K562 (cell line): ENCODE measurements at regions not wholly inside any gene's neighbourhood (a gene's known extent, or its start where the extent isn't known, plus 50 kb on each side); places are given as distances from the start of the nearest gene placed in this dataset.

ENCODE experiments used
- ARID2 ChIP-seq: fragments of 450-650 bp; IDR thresholded peaks from 2 replicates; pipeline ENCODE4 v1.6.1; 2017; ENCODE audit warnings: antibody characterized with exemption, mild to moderate bottlenecking
- CHD7 ChIP-seq: fragments of 200-600 bp; sonication (generic); IDR thresholded peaks from one replicate; pipeline ENCODE4 v1.6.1; 2012; ENCODE audit warnings: mild to moderate bottlenecking, low read depth, low read length, inconsistent platforms
- CREBBP ChIP-seq: IDR thresholded peaks from one replicate; pipeline ENCODE4 v1.6.1; 2012; ENCODE audit warnings: low read depth, mild to moderate bottlenecking, control low read depth, inconsistent platforms, low read length
- GATAD2B ChIP-seq: fragments of 450-650 bp; IDR thresholded peaks from 2 replicates; pipeline ENCODE4 v1.6.1; 2017; ENCODE audit warnings: mild to moderate bottlenecking, borderline replicate concordance
- MBD2 ChIP-seq: sonication (generic); IDR thresholded peaks from 2 replicates; pipeline ENCODE4 v1.6.1; 2016; ENCODE audit warnings: low read depth, borderline replicate concordance
- MTA3 ChIP-seq: fragments of 450-650 bp; formaldehyde crosslinking; IDR thresholded peaks from 2 replicates; pipeline ENCODE4 v1.6.1; 2017; ENCODE audit warnings: mild to moderate bottlenecking, borderline replicate concordance
- NCOA1 ChIP-seq: fragments of 450-650 bp; IDR thresholded peaks from 2 replicates; pipeline ENCODE4 v1.6.1; 2016; ENCODE audit warnings: low read depth
- NR2C2 ChIP-seq, 2 experiments: fragments of 200-800 bp in 1 of 2; sonication (Bioruptor generic) in 1 of 2; sonication (generic) in 1 of 2; formaldehyde crosslinking in 1 of 2; IDR thresholded peaks; 2 replicates each; pipeline versions ENCODE4 v1.6.1 to v1.8.0; 2016 to 2022; ENCODE audit warnings: mild to moderate bottlenecking in 1 of 2, missing compliant biosample characterization in 1 of 2, missing genetic modification characterization in 1 of 2, missing genetic modification reagents in 1 of 2
- RBM14 ChIP-seq: fragments of 200-400 bp; formaldehyde crosslinking; IDR thresholded peaks from 2 replicates; pipeline ENCODE4 v1.6.1; 2018; ENCODE audit warnings: low read depth, mild to moderate bottlenecking, low read length, moderate library complexity, borderline replicate concordance; ENCODE audit not compliant: insufficient read depth
- XRCC3 ChIP-seq: fragments of 450-650 bp; IDR thresholded peaks from 2 replicates; pipeline ENCODE4 v1.6.1; 2017; ENCODE audit warnings: mild to moderate bottlenecking, moderate library complexity
- XRCC5 ChIP-seq: fragments of 200-400 bp; formaldehyde crosslinking; IDR thresholded peaks from 2 replicates; pipeline ENCODE4 v1.6.1; 2017; ENCODE audit warnings: low read depth, mild to moderate bottlenecking, low read length
- ZNF253 ChIP-seq: fragments of 250-450 bp; sonication (Bioruptor Pico); conservative IDR thresholded peaks from 2 replicates; pipeline ENCODE4 v1.6.1; 2021; ENCODE audit warnings: mild to moderate bottlenecking
- ZNF740 ChIP-seq, 3 experiments: fragments of 200-800 bp in 1 of 3; sonication (Bioruptor generic) in 1 of 3; sonication (generic) in 1 of 3; formaldehyde crosslinking in 1 of 3; IDR thresholded peaks; 2 replicates each; pipeline versions ENCODE4 v1.6.1 to v1.8.0; 2016 to 2022; ENCODE audit warnings: mild to moderate bottlenecking in 2 of 3, missing compliant biosample characterization in 2 of 3, missing genetic modification characterization in 2 of 3, missing genetic modification reagents in 1 of 3
- ZNF77 ChIP-seq: fragments of 250-450 bp; sonication (Bioruptor Pico); IDR thresholded peaks from 2 replicates; pipeline ENCODE4 v1.5.0; 2020

- no peak for TF ChIP-seq CHD7
- TF ChIP-seq NR2C2 (CRISPR knock-in tag; IDR thresholded peaks at IDR 0.05) = no peak
- TF ChIP-seq NR2C2 (tag; IDR thresholded peaks at IDR 0.05) = no peak
- TF ChIP-seq XRCC5 = no peak
- TF ChIP-seq ZNF253 = no peak
- no peak for TF ChIP-seq ARID2
- TF ChIP-seq MTA3 = no peak
- TF ChIP-seq RBM14 = no peak
- TF ChIP-seq CREBBP = no peak
- no peak for TF ChIP-seq NCOA1
- TF ChIP-seq ZNF77 (CRISPR knock-in tag) = no peak
- TF ChIP-seq GATAD2B = no peak
- no peak for TF ChIP-seq XRCC3
- TF ChIP-seq MBD2 = no peak
- no peak for TF ChIP-seq ZNF740 (CRISPR knock-in tag; IDR thresholded peaks at IDR 0.05)
- TF ChIP-seq ZNF740 (tag; IDR thresholded peaks at IDR 0.05) = no peak
These were observed 332.7 kb upstream of the FGF16 start (continued) for GRCh38 chrX:77114501-77114900.
